ENCODE measurements at regions not wholly inside any gene's neighbourhood (a gene's known extent, or its start where the extent isn't known, plus 50 kb on each side); places are given as distances from the start of the nearest gene placed in this dataset.

- DNase-seq = no peak
Measured at GRCh38 chr7:26489906-26490639, 198.4 kb downstream of the SNX10 start.

- peak; percentile 7 for DNase-seq
Measured at GRCh38 chr7:26490640-26491624, 199.3 kb downstream of the SNX10 start.

GRCh38 chr7:26492816-26493215 lies 201.2 kb downstream of the SNX10 start:
- peak; percentile 4 for DNase-seq

- DNase-seq = no peak
Measured at GRCh38 chr7:26493737-26494428, 202.2 kb downstream of the SNX10 start.

- no peak for DNase-seq
Measured at GRCh38 chr7:26495569-26495968, 203.9 kb downstream of the SNX10 start.

- DNase-seq = no peak
Measured at GRCh38 chr7:26497801-26498596, 206.3 kb downstream of the SNX10 start.

- DNase-seq = no peak
Measured at GRCh38 chr7:26499315-26499897, 207.7 kb downstream of the SNX10 start.

GRCh38 chr7:26500749-26501352 lies 209.2 kb downstream of the SNX10 start:
- DNase-seq = peak; percentile 34

GRCh38 chr7:26504411-26505120 lies 212.9 kb downstream of the SNX10 start:
- no peak for DNase-seq

- no peak for DNase-seq
Measured at GRCh38 chr7:26506196-26506595, 214.5 kb downstream of the SNX10 start.

- DNase-seq = peak; percentile 56
Measured at GRCh38 chr7:26507108-26507987, 215.7 kb downstream of the SNX10 start.

GRCh38 chr7:26508481-26508880 lies 216.8 kb downstream of the SNX10 start:
- no peak for DNase-seq

GRCh38 chr7:26508917-26509316 lies 217.3 kb downstream of the SNX10 start:
- DNase-seq = no peak

GRCh38 chr7:26510231-26510957 lies 218.7 kb downstream of the SNX10 start:
- DNase-seq = no peak

- no peak for DNase-seq
Measured at GRCh38 chr7:26511866-26512265, 220.2 kb downstream of the SNX10 start.

- no peak for DNase-seq
Measured at GRCh38 chr7:26512737-26513136, 221.1 kb downstream of the SNX10 start.

- no peak for DNase-seq
Measured at GRCh38 chr7:26513948-26514347, 222.3 kb downstream of the SNX10 start.

GRCh38 chr7:26514633-26515032 lies 223.0 kb downstream of the SNX10 start:
- DNase-seq = no peak

- peak; percentile 47 for DNase-seq
Measured at GRCh38 chr7:26515314-26515842, 223.7 kb downstream of the SNX10 start.
